C4-2B (cell line): ENCODE measurements at regions not wholly inside any gene's neighbourhood (a gene's known extent, or its start where the extent isn't known, plus 50 kb on each side); places are given as distances from the start of the nearest gene placed in this dataset.
"Not testable (repeated sequence)": the region's sequence is repeated elsewhere in the genome, so short reads cannot be mapped to it uniquely, and the experiment has no call there.

Experiments used
- H3K27ac ChIP-seq: fragments of 450-650 bp; 2 replicates; pipeline ENCODE4 v1.5.1; 2017
- CTCF ChIP-seq: fragments of 450-650 bp; conservative IDR thresholded peaks from 2 replicates; pipeline ENCODE4 v1.5.1; 2017; ENCODE audit warnings: mild to moderate bottlenecking
- ZFX ChIP-seq: fragments of 450-650 bp; IDR thresholded peaks from 2 replicates; pipeline ENCODE4 v1.6.1; 2017

GRCh38 chr15:77865701-77866100, 211.8 kb downstream of the TBC1D2B start:
- no peak overlapping the region for H3K27ac ChIP-seq
- no peak for TF ChIP-seq CTCF
- no peak for TF ChIP-seq ZFX

- no peak for TF ChIP-seq CTCF
- no peak for TF ChIP-seq ZFX
- H3K27ac ChIP-seq, result no peak overlapping the region
Observed at GRCh38 chr15:77865106-77865610, 212.4 kb downstream of the TBC1D2B start.

DNA sequence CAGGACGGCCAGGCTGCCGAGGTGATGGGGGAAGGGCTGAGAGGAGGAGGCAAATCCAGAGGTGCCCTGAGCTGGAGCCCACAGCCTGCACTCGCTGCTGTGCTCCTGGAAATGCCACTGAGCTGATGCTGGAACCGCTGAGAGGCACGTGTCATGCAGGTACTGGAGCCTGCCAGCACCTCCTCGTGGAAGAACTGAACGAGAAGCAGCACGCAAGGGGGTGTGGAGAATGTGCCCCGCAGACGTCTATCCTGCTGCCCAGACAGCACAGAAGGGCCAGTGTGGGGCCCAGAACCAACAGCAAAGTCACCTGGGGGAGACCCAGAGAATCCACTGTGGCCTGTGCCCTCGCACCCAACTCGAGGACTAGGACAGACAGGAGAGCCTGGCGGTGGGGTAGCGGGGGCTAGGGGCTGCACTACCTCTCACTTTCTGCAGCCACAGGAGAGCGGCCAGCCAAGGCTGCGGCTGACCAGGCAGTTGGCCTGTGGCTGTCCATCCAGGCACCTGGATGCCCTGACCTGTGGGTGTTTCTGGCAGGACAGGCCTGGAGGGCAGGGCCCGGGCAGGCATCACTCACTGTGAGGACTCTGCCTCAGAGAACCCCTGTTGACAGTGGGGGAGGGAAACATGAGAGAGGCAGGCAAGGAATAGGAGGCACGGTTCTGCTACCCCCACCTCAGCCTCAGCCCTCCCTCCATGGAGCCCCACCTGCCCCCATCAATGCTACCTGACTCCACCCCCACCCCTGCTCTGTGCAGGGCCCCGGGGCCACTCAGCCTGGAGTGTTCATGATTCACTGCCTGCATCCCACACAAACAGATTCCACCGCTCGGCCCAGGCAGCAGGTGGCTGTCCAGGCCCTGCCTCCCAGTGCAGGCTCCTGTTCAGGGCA, 213.1 kb downstream of the TBC1D2B start:
- TF ChIP-seq CTCF (no peak), ZFX (no peak)
- H3K27ac ChIP-seq, result no peak overlapping the region

DNA sequence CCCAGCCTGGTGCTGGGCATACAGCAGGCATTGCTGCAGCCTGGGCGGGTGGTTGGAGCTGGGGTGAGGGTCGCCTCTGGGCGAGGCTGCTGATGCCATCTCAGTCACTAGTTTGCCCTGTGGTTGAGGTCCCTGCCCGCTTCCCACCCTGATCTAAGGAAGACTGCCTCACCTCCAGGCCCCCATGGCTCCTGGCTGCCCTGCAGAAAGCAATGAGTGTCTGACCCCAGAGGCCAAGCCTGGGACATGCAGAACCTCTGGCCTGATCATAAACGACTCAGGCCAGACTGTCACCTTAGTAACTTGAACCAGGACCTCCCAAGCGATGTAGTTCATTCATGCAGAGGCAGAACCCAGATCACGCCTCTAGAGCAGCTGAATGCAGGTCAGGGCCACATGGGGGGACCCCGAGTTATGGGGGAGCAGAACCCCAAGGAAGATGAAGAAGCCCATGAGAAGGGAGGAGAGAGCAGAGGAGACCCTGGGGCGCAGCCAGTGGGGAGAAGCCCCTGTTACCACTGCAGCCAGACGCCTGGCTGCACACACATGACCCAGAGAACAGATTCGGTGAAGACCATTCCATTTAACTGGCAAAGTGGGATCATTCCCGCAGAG, 213.9 kb downstream of the TBC1D2B start:
- no peak for TF ChIP-seq ZFX
- TF ChIP-seq CTCF, result no peak
- H3K27ac ChIP-seq, result no peak overlapping the region

GRCh38 chr15:77862651-77863104, 214.8 kb downstream of the TBC1D2B start:
- no peak overlapping the region for H3K27ac ChIP-seq
- TF ChIP-seq ZFX, result no peak
- TF ChIP-seq CTCF, result no peak

DNA sequence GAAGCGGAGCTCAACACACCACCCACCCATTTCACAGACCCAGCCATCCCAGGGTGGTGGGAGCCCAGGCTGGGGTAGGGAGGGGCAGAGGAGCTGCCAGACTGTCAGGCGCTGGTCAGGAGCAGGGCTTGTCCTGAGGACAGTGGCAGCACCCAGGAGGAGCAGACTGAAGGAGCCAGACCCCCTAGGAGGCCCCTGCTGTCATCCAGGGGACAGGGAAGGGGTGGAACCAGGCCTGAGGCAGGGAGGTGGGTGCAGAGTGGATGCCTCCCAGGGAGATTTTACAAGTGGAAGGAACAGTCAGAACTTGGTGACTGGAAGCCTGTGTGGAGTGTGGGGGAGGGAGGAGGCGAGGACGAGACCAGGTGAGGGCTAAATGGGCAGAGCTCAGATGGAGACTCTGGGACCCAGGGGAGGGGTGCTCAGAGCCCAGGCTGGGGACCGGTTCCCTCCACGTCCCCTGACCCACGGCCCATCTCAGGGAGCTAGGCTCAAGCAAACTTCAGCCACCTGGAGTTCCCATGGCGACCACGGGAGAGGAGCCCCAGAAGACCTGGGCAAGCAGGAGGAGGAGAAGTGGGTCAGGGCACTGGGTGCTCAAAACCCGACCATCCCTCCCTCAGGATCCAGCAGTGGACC, 215.4 kb downstream of the TBC1D2B start:
- H3K27ac ChIP-seq, result not testable (repeated sequence)

DNA sequence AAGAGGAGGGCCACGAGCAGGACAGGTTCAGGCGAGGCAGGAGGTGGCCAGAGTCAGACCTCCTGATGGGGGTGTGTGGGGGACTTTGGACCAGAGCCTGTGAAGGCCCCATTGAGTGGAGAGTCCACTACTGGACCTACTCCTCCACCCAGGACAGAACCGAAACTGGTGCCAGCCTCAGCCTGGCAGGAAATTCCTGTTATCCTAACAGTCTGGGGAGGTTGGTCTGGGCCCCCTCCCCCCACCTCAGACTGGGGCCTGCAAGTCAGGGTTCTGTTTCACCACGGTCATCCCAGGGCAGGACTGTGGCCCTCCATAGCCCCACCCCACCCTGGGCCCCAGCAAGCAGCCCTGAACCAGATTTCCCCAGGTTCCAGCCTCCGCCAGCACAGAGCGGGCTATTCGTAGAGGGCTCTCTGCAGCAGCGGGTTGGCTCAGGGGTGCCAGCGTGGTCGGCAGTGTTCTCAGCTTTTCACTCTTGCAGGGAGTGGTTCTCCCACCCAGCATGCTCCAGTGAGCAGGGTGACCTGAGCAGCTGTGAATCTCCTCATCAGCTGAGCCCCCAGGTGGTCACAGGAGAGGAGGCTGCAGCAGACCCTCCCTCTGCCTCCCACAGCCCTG, 217.3 kb downstream of the TBC1D2B start:
- H3K27ac ChIP-seq, result no peak overlapping the region
- TF ChIP-seq ZFX (no peak), CTCF (no peak)
